ENCODE measurements at regions not wholly inside any gene's neighbourhood (a gene's known extent, or its start where the extent isn't known, plus 50 kb on each side); places are given as distances from the start of the nearest gene placed in this dataset.
"Not testable (repeated sequence)": the region's sequence is repeated elsewhere in the genome, so short reads cannot be mapped to it uniquely, and the experiment has no call there.

DNA sequence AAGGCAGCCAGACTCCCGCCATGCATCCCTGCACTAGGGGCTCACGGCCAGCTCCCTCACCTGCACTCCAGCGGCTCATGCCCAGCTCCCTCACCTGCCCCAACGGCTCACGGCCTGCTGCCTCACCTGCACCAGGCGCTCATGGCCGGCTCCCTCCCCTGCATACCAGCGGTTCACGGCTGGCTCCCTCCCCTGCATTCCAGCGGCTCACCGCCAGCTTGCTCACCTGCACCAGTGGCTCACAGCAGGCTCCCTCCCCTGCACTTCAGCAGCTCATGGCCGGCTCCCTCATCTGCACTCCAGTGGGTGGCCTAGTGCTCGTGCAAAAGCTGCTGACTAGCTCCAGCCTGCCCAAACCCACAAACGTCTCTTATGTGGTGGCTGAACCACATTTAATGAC, 3953.8 kb upstream of the OR11H1 start:
- TF ChIP-seq, protein P1, sequence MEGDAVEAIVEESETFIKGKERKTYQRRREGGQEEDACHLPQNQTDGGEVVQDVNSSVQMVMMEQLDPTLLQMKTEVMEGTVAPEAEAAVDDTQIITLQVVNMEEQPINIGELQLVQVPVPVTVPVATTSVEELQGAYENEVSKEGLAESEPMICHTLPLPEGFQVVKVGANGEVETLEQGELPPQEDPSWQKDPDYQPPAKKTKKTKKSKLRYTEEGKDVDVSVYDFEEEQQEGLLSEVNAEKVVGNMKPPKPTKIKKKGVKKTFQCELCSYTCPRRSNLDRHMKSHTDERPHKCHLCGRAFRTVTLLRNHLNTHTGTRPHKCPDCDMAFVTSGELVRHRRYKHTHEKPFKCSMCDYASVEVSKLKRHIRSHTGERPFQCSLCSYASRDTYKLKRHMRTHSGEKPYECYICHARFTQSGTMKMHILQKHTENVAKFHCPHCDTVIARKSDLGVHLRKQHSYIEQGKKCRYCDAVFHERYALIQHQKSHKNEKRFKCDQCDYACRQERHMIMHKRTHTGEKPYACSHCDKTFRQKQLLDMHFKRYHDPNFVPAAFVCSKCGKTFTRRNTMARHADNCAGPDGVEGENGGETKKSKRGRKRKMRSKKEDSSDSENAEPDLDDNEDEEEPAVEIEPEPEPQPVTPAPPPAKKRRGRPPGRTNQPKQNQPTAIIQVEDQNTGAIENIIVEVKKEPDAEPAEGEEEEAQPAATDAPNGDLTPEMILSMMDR (IDR thresholded peaks at IDR 0.05): not testable (repeated sequence)
- not testable (repeated sequence) for TF ChIP-seq POLR2AphosphoS5, EP300, POLR2A (IDR thresholded peaks at IDR 0.05)

Measured in suprapubic skin (tissue), 4 donors.